ENCODE measurements at regions not wholly inside any gene's neighbourhood (a gene's known extent, or its start where the extent isn't known, plus 50 kb on each side); places are given as distances from the start of the nearest gene placed in this dataset.

DNA sequence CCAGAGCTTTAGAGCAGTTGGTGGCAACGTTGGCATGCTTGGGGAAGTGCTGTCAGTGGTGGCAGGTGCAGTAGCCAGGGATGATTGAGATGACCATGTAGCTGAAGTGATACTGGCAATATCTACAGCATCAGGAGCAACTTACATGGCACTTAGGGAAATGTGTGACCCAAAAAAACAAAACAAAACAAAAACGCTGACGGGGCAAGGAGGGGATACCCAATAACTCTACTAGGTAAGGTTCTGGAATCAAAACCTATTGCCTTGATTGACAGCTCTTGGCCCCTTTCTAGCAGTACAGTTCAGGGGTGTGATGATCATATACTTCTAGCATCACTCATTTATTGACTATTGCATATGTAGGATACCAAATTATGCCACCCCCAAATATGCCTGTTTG lies 312.6 kb downstream of the AASDHPPT start:
- 0% methylated on average over 3 of the region's 3 CpGs for WGBS (ENCODE audit: insufficient coverage, low coverage, missing lambda C conversion rate)
- no peak for FAIRE-seq
- H3K9me1 ChIP-seq (ENCODE audit: control insufficient read depth, insufficient read depth, low read length): no peaks in the 10 kb centered on the region

More for the DNA sequence above, 312.6 kb downstream of the AASDHPPT start:
- Histone ChIP-seq H3K4me3 (no peak overlapping the region), H3K9ac (ENCODE audit: insufficient read depth in 1 of 2, low read depth in 2 of 2, low read length in 2 of 2) (no peak overlapping the region), H2AFZ (ENCODE audit: low read depth, low read length) (no peak overlapping the region), H3K9me3 (replicated peaks; ENCODE audit: control insufficient read depth, insufficient read depth, low read depth, low read length) (no peaks in the 10 kb centered on the region), H3K4me2 (ENCODE audit: insufficient read depth, low read length) (no peak overlapping the region), H3K4me1 (replicated peaks in 1 of 2; ENCODE audit: control insufficient read depth in 2 of 2, insufficient read depth in 2 of 2, low read length in 2 of 2) (no peaks in the 10 kb centered on the region), H3K79me2 (ENCODE audit: control insufficient read depth, insufficient read depth, low read length) (no peaks in the 10 kb centered on the region), H3K36me3 (ENCODE audit: control insufficient read depth, insufficient read depth, low read length) (no peaks in the 10 kb centered on the region), H3K27ac (ENCODE audit: extremely low read depth, low read depth, low read length) (no peak overlapping the region), H3K27me3 (ENCODE audit: control insufficient read depth in 2 of 2, insufficient read depth in 2 of 2, low read length in 2 of 2) (no peaks in the 10 kb centered on the region), H4K20me1 (replicated peaks; ENCODE audit: control insufficient read depth, insufficient read depth, low read length) (no peaks in the 10 kb centered on the region)
- ChIA-PET CTCF (ENCODE audit: low intra/inter-chr PET ratio) (no interaction called here), POLR2A (no interaction called here)
- BruUV-seq (replicated peaks): no TSS peak
- no peak for ATAC-seq
- TF ChIP-seq, protein P1, sequence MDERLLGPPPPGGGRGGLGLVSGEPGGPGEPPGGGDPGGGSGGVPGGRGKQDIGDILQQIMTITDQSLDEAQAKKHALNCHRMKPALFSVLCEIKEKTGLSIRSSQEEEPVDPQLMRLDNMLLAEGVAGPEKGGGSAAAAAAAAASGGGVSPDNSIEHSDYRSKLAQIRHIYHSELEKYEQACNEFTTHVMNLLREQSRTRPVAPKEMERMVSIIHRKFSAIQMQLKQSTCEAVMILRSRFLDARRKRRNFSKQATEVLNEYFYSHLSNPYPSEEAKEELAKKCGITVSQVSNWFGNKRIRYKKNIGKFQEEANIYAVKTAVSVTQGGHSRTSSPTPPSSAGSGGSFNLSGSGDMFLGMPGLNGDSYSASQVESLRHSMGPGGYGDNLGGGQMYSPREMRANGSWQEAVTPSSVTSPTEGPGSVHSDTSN (CRISPR knock-in tag; IDR thresholded peaks at IDR 0.05; ENCODE audit: low read depth): no peak
- TF ChIP-seq, protein P1 (tag; conservative IDR thresholded peaks at IDR 0.05; ENCODE audit: low read depth): no peak
- TF ChIP-seq NONO (IDR thresholded peaks at IDR 0.05; ENCODE audit: low read depth in 2 of 2, low read length in 1 of 2): no peak
- TF ChIP-seq, protein P2, sequence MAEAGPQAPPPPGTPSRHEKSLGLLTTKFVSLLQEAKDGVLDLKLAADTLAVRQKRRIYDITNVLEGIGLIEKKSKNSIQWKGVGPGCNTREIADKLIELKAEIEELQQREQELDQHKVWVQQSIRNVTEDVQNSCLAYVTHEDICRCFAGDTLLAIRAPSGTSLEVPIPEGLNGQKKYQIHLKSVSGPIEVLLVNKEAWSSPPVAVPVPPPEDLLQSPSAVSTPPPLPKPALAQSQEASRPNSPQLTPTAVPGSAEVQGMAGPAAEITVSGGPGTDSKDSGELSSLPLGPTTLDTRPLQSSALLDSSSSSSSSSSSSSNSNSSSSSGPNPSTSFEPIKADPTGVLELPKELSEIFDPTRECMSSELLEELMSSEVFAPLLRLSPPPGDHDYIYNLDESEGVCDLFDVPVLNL (CRISPR knock-in tag; IDR thresholded peaks at IDR 0.05; ENCODE audit: low read depth): no peak
- TF ChIP-seq, protein P3, sequence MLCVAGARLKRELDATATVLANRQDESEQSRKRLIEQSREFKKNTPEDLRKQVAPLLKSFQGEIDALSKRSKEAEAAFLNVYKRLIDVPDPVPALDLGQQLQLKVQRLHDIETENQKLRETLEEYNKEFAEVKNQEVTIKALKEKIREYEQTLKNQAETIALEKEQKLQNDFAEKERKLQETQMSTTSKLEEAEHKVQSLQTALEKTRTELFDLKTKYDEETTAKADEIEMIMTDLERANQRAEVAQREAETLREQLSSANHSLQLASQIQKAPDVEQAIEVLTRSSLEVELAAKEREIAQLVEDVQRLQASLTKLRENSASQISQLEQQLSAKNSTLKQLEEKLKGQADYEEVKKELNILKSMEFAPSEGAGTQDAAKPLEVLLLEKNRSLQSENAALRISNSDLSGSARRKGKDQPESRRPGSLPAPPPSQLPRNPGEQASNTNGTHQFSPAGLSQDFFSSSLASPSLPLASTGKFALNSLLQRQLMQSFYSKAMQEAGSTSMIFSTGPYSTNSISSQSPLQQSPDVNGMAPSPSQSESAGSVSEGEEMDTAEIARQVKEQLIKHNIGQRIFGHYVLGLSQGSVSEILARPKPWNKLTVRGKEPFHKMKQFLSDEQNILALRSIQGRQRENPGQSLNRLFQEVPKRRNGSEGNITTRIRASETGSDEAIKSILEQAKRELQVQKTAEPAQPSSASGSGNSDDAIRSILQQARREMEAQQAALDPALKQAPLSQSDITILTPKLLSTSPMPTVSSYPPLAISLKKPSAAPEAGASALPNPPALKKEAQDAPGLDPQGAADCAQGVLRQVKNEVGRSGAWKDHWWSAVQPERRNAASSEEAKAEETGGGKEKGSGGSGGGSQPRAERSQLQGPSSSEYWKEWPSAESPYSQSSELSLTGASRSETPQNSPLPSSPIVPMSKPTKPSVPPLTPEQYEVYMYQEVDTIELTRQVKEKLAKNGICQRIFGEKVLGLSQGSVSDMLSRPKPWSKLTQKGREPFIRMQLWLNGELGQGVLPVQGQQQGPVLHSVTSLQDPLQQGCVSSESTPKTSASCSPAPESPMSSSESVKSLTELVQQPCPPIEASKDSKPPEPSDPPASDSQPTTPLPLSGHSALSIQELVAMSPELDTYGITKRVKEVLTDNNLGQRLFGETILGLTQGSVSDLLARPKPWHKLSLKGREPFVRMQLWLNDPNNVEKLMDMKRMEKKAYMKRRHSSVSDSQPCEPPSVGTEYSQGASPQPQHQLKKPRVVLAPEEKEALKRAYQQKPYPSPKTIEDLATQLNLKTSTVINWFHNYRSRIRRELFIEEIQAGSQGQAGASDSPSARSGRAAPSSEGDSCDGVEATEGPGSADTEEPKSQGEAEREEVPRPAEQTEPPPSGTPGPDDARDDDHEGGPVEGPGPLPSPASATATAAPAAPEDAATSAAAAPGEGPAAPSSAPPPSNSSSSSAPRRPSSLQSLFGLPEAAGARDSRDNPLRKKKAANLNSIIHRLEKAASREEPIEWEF (CRISPR knock-in tag; IDR thresholded peaks at IDR 0.05): no peak
- in situ Hi-C loops (cut with MboI): no loop called here
- DNase-seq (ENCODE audit: extremely low read depth in 1 of 4, low spot score in 3 of 4): no peak
- intact Hi-C loops (cut with micrococcal nuclease): no loop called here

Measured in K562 (cell line).